ENCODE measurements at regions not wholly inside any gene's neighbourhood (a gene's known extent, or its start where the extent isn't known, plus 50 kb on each side); places are given as distances from the start of the nearest gene placed in this dataset.
"Not testable (repeated sequence)": the region's sequence is repeated elsewhere in the genome, so short reads cannot be mapped to it uniquely, and the experiment has no call there.

- peaks cover 8% of the 10 kb centered on the region for H3K36me3 Mint-ChIP-seq (ENCODE audit: low read depth)
- no peak for TF ChIP-seq CTCF (IDR thresholded peaks at IDR 0.05; ENCODE audit: unreplicated experiment in 3 of 3)
- H3K9me3 Mint-ChIP-seq: peaks cover 25% of the 10 kb centered on the region
- H3K4me3 Mint-ChIP-seq: no peak overlapping the region
- H3K4me1 Mint-ChIP-seq: peaks cover 24% of the 10 kb centered on the region
- no peaks in the 10 kb centered on the region for H3K27me3 Mint-ChIP-seq (ENCODE audit: low read depth)
- H3K27ac Mint-ChIP-seq: peak overlapping the region in 2 of 3 experiments; percentile 82 to 95
Measured at GRCh38 chr21:28308516-28308915, 684.2 kb downstream of the LTN1 start.

- peaks cover 11% of the 10 kb centered on the region for H3K9me3 Mint-ChIP-seq
- no peaks in the 10 kb centered on the region for H3K4me1 Mint-ChIP-seq
- TF ChIP-seq CTCF (IDR thresholded peaks at IDR 0.05; ENCODE audit: unreplicated experiment in 3 of 3): no peak
- no peaks in the 10 kb centered on the region for H3K36me3 Mint-ChIP-seq (ENCODE audit: low read depth)
- H3K27me3 Mint-ChIP-seq (ENCODE audit: low read depth): peaks cover 4% of the 10 kb centered on the region
- no peak overlapping the region for H3K27ac Mint-ChIP-seq
- H3K4me3 Mint-ChIP-seq: no peak overlapping the region
Measured at GRCh38 chr21:28299946-28300345, 692.7 kb downstream of the LTN1 start.

GRCh38 chr21:28298251-28298672 lies 694.4 kb downstream of the LTN1 start:
- peaks cover 7% of the 10 kb centered on the region for H3K9me3 Mint-ChIP-seq
- H3K36me3 Mint-ChIP-seq (ENCODE audit: low read depth): no peaks in the 10 kb centered on the region
- no peaks in the 10 kb centered on the region for H3K4me1 Mint-ChIP-seq
- H3K4me3 Mint-ChIP-seq: no peak overlapping the region
- H3K27ac Mint-ChIP-seq: peak overlapping the region in 1 of 3 experiments; percentile 3
- no peak for TF ChIP-seq CTCF (IDR thresholded peaks at IDR 0.05; ENCODE audit: unreplicated experiment in 3 of 3)
- peaks cover 4% of the 10 kb centered on the region for H3K27me3 Mint-ChIP-seq (ENCODE audit: low read depth)

GRCh38 chr21:28294051-28294450 lies 698.6 kb downstream of the LTN1 start:
- no peaks in the 10 kb centered on the region for H3K36me3 Mint-ChIP-seq (ENCODE audit: low read depth)
- no peak for TF ChIP-seq CTCF (IDR thresholded peaks at IDR 0.05; ENCODE audit: unreplicated experiment in 3 of 3)
- H3K27ac Mint-ChIP-seq: peak overlapping the region in 1 of 3 experiments; percentile 30
- no peaks in the 10 kb centered on the region for H3K4me1 Mint-ChIP-seq
- no peaks in the 10 kb centered on the region for H3K27me3 Mint-ChIP-seq (ENCODE audit: low read depth)
- no peak overlapping the region for H3K4me3 Mint-ChIP-seq
- peaks cover 16% of the 10 kb centered on the region for H3K9me3 Mint-ChIP-seq

- TF ChIP-seq CTCF (IDR thresholded peaks at IDR 0.05; ENCODE audit: unreplicated experiment in 3 of 3): no peak
- Mint-ChIP-seq H3K36me3 (ENCODE audit: low read depth) (no peaks in the 10 kb centered on the region), H3K27ac (peak overlapping the region; percentile 83 to 96 (median 96)), H3K4me3 (no peak overlapping the region), H3K9me3 (peaks cover 38% of the 10 kb centered on the region), H3K27me3 (ENCODE audit: low read depth) (no peaks in the 10 kb centered on the region), H3K4me1 (peaks cover 24% of the 10 kb centered on the region)
Measured at GRCh38 chr21:28283641-28284490, 708.8 kb downstream of the LTN1 start.

GRCh38 chr21:28282833-28283232 lies 709.8 kb downstream of the LTN1 start:
- H3K27ac Mint-ChIP-seq: peak overlapping the region; percentile 83 to 96 (median 96)
- peaks cover 24% of the 10 kb centered on the region for H3K4me1 Mint-ChIP-seq
- no peak for TF ChIP-seq CTCF (IDR thresholded peaks at IDR 0.05; ENCODE audit: unreplicated experiment in 3 of 3)
- H3K27me3 Mint-ChIP-seq (ENCODE audit: low read depth): no peaks in the 10 kb centered on the region
- H3K9me3 Mint-ChIP-seq: peaks cover 38% of the 10 kb centered on the region
- no peak overlapping the region for H3K4me3 Mint-ChIP-seq
- H3K36me3 Mint-ChIP-seq (ENCODE audit: low read depth): no peaks in the 10 kb centered on the region

- H3K4me1 Mint-ChIP-seq: peaks cover 24% of the 10 kb centered on the region
- not testable (repeated sequence) for H3K36me3 Mint-ChIP-seq (ENCODE audit: low read depth); H3K27me3 Mint-ChIP-seq (ENCODE audit: low read depth); H3K4me3 Mint-ChIP-seq
- H3K27ac Mint-ChIP-seq: peak overlapping the region; percentile 48 to 91 (median 83)
- H3K9me3 Mint-ChIP-seq: peaks cover 37% of the 10 kb centered on the region
Measured at GRCh38 chr21:28281357-28281756, 711.3 kb downstream of the LTN1 start.

All from nephron (organoid).